GM12872 (cell line): ENCODE measurements at regions not wholly inside any gene's neighbourhood (a gene's known extent, or its start where the extent isn't known, plus 50 kb on each side); places are given as distances from the start of the nearest gene placed in this dataset.

Source experiments
- CTCF ChIP-seq: IDR thresholded peaks from 3 replicates; pipeline ENCODE4 v1.5.1; 2011; ENCODE audit warnings: low read depth, mild to moderate bottlenecking, low read length, moderate library complexity; ENCODE audit not compliant: insufficient read depth

GRCh38 chr5:27906931-27907601 lies 868.7 kb upstream of the CDH9 start:
- no peak for TF ChIP-seq CTCF

GRCh38 chr5:27906481-27906880 lies 868.1 kb upstream of the CDH9 start:
- TF ChIP-seq CTCF = no peak

- TF ChIP-seq CTCF = no peak
Observed at GRCh38 chr5:27900761-27901160, 862.4 kb upstream of the CDH9 start.

- TF ChIP-seq CTCF = no peak
Observed at GRCh38 chr5:27876071-27876470, 837.7 kb upstream of the CDH9 start.

- no peak for TF ChIP-seq CTCF
Observed at GRCh38 chr5:27875148-27875547, 836.8 kb upstream of the CDH9 start.

GRCh38 chr5:27868292-27868691 lies 829.9 kb upstream of the CDH9 start:
- no peak for TF ChIP-seq CTCF

- TF ChIP-seq CTCF = no peak
Observed at GRCh38 chr5:27855491-27855890, 817.1 kb upstream of the CDH9 start.
